Kidney epithelial cell (primary cell): ENCODE measurements at regions not wholly inside any gene's neighbourhood (a gene's known extent, or its start where the extent isn't known, plus 50 kb on each side); places are given as distances from the start of the nearest gene placed in this dataset.

Source experiments
- DNase-seq: peaks from one replicate; pipeline ENCODE4 v3.0.0-alpha.2; 2010; ENCODE audit warnings: low read depth
- H3K27me3 ChIP-seq: 2 replicates; pipeline ENCODE4 v1.6.0; 2011; ENCODE audit warnings: low read length; ENCODE audit not compliant: control insufficient read depth, insufficient read depth
- H3K36me3 ChIP-seq: 2 replicates; pipeline ENCODE4 v1.5.1; 2011; ENCODE audit warnings: low read length; ENCODE audit not compliant: control insufficient read depth, insufficient read depth
- H3K4me3 ChIP-seq: 2 replicates; pipeline ENCODE4 v1.5.1; 2011; ENCODE audit warnings: low read depth, mild to moderate bottlenecking, control low read depth, low read length
- TF ChIP-seq, protein P1 (sequence below): IDR thresholded peaks from 2 replicates; pipeline ENCODE4 v1.5.1; 2011; ENCODE audit warnings: mild to moderate bottlenecking, moderate library complexity, low read length, control low read depth, inconsistent platforms; ENCODE audit not compliant: insufficient read depth, poor library complexity, severe bottlenecking

DNA sequence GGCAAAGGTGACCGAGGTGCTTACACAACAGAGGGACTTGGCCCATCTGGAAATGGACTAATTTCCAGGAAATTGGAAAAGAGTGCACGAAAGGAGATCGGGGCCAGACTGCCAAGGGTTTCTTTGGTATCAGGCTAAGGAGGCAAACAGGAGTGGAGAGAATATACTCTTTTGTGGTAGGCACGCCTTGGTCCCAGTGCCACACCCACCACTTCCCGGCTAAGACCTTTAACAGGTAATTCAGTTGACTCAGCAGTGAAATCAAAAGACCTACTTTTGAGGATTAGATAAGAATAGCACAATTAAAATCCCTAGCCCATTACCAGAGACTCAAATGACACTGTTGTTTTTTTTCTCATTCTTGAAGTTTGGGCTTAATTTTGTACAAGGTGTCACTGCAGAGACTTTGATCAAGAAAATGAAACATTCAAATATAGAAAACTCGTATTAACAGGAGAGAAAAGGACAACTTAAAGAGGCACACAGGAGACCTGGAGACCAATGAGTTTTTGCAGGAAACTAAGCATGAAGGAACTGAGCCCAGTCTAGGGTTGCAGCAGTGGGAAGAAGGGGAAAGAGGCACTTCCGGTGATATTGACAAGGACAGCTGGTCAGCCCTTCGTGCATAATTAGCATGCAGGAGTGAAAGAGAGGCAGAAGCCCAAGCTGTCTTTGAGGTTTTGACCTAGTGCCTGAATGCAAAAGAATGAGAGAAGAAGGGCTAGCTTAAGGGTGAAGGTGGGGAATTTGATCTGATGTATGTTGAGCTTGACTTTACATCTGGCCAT, 265.5 kb upstream of the CCL2 start:
- no peaks in the 10 kb centered on the region for H3K27me3 ChIP-seq

DNA sequence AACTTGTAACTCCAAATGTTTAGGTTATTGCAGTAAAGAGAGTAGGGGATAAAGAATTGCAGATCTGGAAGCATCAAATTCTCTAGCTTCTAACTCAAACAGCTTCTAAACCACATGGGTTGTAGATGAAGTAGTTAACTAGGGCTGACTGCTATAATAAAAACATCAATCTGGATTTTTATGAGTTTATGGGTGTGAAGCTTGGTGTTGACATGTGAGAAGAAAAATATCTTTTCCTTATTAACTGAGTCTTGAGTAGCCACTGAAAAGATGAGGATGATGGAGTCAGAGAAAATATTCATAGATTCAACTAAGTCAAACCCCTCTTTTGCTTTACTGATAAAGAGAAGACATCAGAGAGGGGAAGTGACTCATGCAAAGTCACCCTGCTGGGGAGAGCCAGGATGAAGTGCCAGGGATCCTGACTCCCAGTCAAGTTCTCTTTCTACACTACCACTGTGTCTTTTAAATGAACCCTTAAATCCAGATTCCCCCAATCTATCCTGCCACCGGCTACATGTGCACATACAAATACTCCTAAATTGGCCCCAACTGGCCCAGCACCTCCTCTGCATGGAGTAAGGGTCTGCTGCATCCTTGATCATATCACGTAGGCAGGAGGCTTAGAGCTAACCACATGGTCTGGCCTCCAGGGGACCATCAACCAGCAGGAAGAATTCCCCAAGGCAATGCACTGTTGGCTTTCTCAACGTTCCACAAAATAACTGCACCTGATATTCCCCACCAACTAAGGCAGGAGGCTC, 264.0 kb upstream of the CCL2 start:
- H3K27me3 ChIP-seq, result no peaks in the 10 kb centered on the region
- H3K4me3 ChIP-seq, result no peak overlapping the region
- TF ChIP-seq, protein P1, sequence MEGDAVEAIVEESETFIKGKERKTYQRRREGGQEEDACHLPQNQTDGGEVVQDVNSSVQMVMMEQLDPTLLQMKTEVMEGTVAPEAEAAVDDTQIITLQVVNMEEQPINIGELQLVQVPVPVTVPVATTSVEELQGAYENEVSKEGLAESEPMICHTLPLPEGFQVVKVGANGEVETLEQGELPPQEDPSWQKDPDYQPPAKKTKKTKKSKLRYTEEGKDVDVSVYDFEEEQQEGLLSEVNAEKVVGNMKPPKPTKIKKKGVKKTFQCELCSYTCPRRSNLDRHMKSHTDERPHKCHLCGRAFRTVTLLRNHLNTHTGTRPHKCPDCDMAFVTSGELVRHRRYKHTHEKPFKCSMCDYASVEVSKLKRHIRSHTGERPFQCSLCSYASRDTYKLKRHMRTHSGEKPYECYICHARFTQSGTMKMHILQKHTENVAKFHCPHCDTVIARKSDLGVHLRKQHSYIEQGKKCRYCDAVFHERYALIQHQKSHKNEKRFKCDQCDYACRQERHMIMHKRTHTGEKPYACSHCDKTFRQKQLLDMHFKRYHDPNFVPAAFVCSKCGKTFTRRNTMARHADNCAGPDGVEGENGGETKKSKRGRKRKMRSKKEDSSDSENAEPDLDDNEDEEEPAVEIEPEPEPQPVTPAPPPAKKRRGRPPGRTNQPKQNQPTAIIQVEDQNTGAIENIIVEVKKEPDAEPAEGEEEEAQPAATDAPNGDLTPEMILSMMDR, result no peak
- no peaks in the 10 kb centered on the region for H3K36me3 ChIP-seq
- DNase-seq, result no peak

More for the DNA sequence above, 265.5 kb upstream of the CCL2 start:
- no peak for DNase-seq
- Histone ChIP-seq H3K36me3 (no peaks in the 10 kb centered on the region), H3K4me3 (no peak overlapping the region)
- TF ChIP-seq, protein P1, result no peak

DNA sequence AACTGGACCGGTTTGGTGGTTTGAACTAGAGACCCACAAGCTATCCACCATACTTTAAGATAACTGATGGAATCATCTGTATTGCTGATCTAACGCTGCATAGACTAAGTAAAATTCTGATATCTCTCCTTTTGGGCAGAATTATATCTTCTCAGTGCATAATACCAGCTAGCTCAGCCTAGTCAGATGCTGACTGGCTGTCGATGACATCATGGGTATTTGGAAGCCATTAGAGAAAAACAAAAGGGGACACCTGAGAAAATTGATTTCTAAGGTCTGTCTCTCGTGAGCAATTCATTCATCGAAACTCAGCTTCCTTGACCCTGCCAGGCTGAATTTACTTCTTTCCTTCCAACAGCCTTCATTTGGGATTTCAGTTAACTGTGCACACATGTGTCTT, 263.0 kb upstream of the CCL2 start:
- Histone ChIP-seq H3K36me3 (no peaks in the 10 kb centered on the region), H3K4me3 (no peak overlapping the region), H3K27me3 (no peaks in the 10 kb centered on the region)
- DNase-seq, result no peak
- TF ChIP-seq, protein P1, result no peak

GRCh38 chr17:34000639-34001038, 254.4 kb upstream of the CCL2 start:
- DNase-seq, result no peak
- H3K4me3 ChIP-seq, result no peak overlapping the region
- TF ChIP-seq, protein P1, result no peak
- no peaks in the 10 kb centered on the region for H3K27me3 ChIP-seq
- H3K36me3 ChIP-seq, result no peaks in the 10 kb centered on the region

DNA sequence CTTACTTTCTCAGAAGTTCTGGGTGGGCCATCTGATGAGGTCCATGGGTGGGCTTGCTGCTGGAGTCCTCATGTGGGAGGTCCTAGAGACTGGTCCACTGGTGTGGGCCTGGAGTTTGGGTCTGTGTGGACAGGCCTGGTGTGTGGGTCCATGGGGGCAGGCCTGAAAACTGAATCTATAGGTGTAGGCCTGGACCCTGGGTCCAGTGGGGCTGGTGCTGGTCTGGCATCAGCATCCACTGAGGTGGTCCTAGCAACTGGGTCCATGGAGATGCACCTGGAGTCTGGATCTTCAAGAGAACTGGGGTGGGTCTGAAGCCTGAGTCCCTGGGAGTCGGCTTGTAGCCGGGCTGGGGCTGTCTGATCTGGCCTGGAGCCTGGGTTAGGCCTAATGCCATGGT, 253.8 kb upstream of the CCL2 start:
- Histone ChIP-seq H3K4me3 (no peak overlapping the region), H3K36me3 (no peaks in the 10 kb centered on the region), H3K27me3 (no peaks in the 10 kb centered on the region)
- DNase-seq, result no peak
- TF ChIP-seq, protein P1, result no peak

GRCh38 chr17:34006126-34006525, 249.0 kb upstream of the CCL2 start:
- no peaks in the 10 kb centered on the region for H3K36me3 ChIP-seq
- H3K4me3 ChIP-seq, result no peak overlapping the region
- TF ChIP-seq, protein P1, result no peak
- H3K27me3 ChIP-seq, result no peaks in the 10 kb centered on the region
- no peak for DNase-seq
